COR-L47 (cell line): ENCODE measurements at regions not wholly inside any gene's neighbourhood (a gene's known extent, or its start where the extent isn't known, plus 50 kb on each side); places are given as distances from the start of the nearest gene placed in this dataset.
"Not testable (repeated sequence)": the region's sequence is repeated elsewhere in the genome, so short reads cannot be mapped to it uniquely, and the experiment has no call there.

Experiments
- DNase-seq: peaks from one replicate; lab custom pipeline; 2025; lab: John Stamatoyannopoulos, UW

DNA sequence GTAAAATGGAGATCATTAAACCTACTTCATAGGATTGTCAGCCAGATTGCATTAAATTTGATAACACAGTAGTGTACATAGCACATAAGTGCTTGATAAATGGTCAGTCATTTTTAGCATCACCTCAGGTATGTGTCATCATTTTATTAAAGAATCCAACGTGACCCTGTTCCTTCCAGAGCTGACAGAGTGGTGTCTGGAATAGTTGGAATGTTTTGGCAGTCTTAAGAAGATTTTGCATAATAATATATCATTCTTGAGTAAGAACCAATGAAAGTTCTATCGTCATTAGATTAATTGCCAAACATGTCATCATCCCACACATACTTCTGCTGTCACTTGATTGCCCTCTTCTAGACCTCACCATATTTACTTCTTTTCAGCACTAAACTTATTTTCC is 451.4 kb upstream of the POM121L12 start:
- no peak for DNase-seq

DNA sequence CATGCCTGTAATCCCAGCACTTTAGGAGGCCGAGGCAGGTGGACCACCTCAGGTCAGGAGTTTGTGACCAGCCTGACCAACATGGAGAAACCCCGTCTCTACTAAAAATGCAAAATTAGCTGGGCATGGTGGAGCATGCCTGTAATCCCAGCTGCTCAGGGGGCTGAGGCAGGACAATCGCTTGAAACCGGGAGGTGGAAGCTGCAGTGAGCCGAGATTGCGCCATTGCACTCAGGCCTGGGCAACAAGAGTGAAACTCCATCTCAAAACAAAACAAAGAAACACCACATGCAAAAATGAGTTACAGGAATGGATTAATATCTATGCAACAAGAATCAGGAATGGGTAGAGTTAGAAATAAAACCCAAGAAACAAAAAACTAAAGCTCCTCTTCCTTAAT is 462.3 kb upstream of the POM121L12 start:
- not testable (repeated sequence) for DNase-seq

DNA sequence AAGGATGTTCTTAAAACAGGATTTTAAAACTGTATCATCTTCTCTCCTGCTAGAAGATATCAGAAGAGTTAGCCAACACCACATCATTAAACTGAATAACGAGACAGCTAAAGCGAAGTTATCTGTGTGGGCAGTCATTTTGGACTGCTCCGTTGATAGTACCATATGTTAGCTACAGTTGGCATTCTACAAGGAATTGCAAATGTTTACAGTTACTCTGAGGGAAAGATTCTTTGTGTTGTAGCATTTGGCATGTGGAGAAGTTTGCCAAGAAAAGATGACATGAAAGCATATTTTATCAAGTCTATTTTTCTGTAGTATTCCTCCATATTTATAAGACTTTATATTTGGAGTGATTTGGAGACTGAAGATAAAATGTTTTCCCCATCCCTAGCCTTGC is 464.4 kb upstream of the POM121L12 start:
- no peak for DNase-seq

GRCh38 chr7:52569151-52569550 is 466.3 kb upstream of the POM121L12 start:
- DNase-seq: no peak

- DNase-seq: no peak
Measured at GRCh38 chr7:52565974-52566373, 469.5 kb upstream of the POM121L12 start.

DNA sequence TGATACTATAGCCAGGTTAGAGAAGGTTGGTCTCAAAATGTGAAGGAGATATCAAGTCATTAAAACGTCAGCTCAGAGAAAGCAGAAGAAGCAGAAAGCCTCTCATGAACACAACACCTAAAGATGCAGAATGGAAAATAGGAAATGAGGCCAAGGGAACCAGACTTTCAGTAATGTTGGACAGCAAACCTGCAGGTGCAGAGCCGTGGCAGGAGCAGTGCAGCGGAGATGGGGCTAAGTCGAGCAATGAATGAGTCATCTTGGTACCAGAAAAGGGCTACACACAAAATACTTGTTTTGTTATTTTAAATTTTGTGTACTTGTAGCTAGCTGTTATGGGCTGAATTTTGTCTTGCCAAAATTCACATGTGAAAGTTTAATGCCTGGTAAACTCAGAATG is 479.6 kb upstream of the POM121L12 start:
- no peak for DNase-seq

GRCh38 chr7:52547308-52547910 is 488.0 kb upstream of the POM121L12 start:
- DNase-seq: peak; percentile 31

GRCh38 chr7:52541198-52541765 is 494.2 kb upstream of the POM121L12 start:
- DNase-seq: not testable (repeated sequence)

DNA sequence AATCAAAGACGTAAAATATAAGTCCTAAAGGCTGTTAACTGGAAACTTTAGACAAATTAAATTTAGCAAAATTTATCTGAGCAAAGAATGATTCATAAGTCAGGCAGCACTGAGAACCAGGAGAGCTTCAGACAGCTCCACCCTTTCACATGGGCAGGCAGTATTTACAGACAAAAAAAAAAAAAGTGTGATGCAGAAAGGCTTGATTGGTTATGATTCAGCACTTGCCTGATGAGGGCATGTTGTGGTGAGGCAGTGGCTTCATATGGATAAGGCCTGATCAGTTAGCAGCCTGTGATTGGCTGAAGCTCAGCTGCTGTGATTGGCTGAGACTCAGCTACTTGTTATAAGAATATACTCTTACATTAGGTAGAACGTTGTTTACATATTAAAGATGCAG is 495.4 kb upstream of the POM121L12 start:
- no peak for DNase-seq

GRCh38 chr7:52539414-52539813 is 496.0 kb upstream of the POM121L12 start:
- no peak for DNase-seq

DNA sequence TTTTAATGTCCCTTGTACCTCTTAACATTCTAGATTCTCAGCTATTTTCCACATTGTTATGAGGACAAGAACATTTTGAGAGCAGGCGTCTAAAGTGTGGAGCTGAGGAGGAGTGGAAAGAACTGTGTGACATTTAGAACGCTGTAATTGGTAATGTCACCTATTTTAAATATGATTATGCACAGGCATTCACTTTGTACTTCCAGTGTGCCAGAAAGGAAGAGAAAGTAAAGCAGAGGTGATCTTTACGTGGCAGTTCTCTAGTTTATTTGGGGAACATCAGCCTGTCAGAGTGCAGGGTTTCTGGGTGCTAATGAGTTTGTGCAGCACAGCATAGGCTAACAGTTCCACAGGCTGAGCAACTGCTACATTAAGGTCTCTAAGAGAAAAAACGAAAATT is 498.4 kb upstream of the POM121L12 start:
- DNase-seq: no peak

DNA sequence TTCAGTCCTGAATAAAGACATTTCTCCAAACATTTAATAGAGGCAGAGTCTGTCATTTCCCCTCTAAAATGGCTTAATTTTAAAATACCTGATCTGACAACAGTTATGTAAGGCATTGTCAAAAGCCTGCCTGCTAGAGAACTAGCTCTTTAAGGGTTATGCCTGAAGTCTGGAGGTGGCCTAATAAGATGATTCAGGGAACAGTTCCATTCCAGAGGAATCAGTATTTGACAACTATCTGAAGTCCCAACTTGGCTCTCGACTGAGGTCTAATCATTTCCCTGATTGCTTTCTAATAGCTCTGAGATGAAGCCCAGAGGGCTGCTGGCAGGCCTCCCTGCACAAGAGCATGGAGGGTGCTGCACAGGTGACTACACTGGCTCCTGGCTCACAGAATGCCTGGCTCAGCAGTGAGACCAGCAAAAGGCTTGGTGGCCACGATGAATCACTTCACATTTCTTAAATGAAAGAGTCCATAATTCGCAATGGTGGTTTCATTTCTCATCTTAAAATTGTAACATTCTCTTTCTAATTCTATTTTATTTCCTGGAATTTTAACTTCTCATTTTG is 509.6 kb upstream of the POM121L12 start:
- DNase-seq: no peak

GRCh38 chr7:52518869-52519268 is 516.6 kb upstream of the POM121L12 start:
- DNase-seq: no peak

GRCh38 chr7:52512656-52513055 is 522.8 kb upstream of the POM121L12 start:
- DNase-seq: no peak

DNA sequence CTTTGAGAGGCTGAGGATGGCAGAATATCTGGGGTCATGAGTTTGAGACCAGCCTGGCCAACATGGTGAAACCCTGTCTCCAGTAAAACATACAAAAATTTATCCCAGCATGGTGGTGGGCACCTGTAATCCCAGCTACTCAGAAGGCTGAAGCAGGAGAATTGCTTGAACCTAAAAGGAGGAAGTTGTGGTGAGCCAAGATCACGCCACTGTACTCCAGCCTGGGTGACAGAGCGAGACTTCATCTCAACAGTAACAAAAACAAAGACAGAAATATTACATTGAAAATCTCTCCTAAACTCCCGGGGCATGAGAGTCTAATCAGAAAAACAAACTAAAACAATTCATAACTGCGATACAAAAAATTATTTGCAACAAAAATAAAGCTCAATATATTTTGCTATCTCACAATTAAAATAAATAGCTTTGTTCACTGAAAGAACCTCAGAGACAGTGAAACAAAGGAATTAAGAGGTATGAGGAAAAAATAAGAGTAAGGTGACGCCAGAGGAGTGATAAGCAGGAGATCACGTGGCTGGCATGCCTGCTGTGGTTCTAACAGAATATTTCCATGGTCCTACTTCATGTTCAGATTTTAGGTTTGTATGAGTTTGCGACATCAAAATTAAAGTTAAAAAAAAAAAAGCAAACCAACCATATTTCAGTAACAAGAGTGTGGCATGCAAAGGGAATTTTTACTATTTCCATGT is 527.7 kb upstream of the POM121L12 start:
- no peak for DNase-seq

GRCh38 chr7:52506325-52506724 is 529.1 kb upstream of the POM121L12 start:
- no peak for DNase-seq

DNA sequence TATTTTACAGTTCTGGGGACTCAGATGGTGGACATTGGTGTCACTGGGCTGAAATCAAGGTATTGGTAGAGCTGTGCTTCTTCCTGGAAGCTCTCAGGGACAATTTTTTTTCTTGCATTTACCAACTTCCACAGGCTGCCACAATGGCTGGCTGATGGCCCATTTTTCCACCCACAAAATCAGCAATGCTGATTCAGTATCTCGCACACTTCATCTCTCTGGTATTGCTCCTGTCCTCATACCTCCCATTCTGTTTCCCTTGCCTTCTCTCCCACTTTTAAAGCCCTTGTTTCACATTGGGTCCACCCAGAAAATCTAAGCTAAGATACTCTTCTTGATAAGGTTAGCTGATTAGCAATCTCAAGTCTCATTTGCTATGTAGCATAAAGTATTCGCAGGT is 530.9 kb upstream of the POM121L12 start:
- DNase-seq: no peak

DNA sequence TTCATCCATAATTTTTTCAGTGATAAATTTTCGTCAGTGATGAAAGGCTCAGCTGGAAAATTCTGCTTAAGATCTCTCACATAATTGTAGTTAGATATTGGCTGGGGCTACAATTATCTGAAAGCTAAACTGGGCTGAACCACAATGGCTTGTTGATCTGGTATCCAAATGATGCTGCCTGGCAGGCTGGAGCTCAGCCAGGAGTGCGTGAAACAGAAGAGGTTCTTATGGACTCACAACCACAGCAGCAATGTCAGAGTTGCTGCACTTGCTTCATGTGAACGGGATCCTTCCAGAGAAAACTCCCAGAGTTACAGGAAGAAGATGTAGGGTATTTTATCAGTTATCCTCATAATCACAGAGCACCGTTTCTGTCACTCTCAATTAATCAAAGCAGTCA is 533.2 kb upstream of the POM121L12 start:
- no peak for DNase-seq

DNA sequence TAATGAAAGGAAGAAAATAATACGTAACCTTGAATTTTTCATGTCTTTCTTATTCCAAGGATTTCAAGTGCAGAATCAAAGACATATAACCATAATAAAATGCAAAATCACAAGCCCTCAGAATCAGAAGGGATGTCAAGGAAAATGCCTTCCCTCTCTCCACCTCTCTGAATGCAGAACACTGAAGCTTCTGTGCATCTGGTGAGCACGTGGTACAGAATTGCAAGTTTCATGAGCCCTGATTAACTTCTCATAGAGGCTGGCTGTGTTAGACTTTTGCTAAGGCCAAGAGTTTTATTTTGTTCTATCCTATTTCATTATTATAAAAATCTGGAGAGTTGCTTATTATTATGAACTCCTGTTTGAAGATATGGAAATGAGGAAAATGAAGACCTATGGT is 533.7 kb upstream of the POM121L12 start:
- DNase-seq: no peak

- DNase-seq: no peak
Measured at GRCh38 chr7:52500841-52501240, 534.6 kb upstream of the POM121L12 start.

DNA sequence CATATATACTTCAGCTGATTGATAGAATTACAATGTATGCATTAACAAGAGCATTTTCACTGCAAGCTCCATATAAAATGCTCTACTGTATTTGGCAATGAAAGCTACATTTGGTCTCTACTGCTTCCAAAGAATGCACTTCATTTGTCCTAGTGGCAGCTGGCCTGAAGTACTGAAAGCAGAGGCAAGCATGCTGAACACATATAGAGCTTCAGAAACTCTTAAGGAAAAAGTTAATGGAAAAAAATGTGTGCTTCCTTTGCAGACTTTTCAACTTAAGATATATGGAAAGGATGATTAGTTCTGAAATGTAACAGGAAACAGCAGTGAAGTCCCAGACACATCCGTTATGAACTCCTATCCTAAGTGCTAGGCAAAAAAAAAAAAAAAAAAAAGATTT is 537.1 kb upstream of the POM121L12 start:
- no peak for DNase-seq

GRCh38 chr7:52486267-52486666 is 549.2 kb upstream of the POM121L12 start:
- no peak for DNase-seq

DNA sequence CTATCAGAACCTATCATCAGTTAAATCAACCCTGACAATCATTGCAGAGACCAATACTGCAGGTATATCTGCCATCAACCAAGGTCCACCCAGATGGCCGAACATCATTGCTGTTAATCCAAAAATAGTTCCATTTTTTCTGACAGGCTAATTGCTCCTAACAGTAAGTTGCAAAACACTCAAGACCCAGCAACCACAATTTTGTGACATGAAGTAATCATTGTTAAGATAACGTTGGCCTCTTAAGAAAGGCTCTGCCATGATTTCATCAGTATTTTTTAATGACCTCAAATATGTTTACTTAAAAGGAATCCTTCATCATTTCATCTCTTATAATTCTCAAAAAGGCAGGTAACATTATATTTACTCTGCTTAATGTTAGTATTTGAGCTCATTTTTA is 553.4 kb upstream of the POM121L12 start:
- no peak for DNase-seq
